H1 (cell line): ENCODE measurements at regions not wholly inside any gene's neighbourhood (a gene's known extent, or its start where the extent isn't known, plus 50 kb on each side); places are given as distances from the start of the nearest gene placed in this dataset.

Experiments
- CBX8 ChIP-seq: fragments of 300-800, 300-1000 bp; sonication (generic); IDR thresholded peaks from 2 replicates; pipeline ENCODE4 v1.7.1; 2016; ENCODE audit warnings: low read depth, low read length, borderline replicate concordance
- CEBPB ChIP-seq: IDR thresholded peaks from 2 replicates; pipeline ENCODE4 v1.6.1; 2012; ENCODE audit warnings: low read depth, low read length
- CTCF ChIP-seq, 3 experiments: IDR thresholded peaks; 1 replicate in 2 of 3; 2 replicates in 1 of 3; pipeline versions ENCODE4 v1.5.1 to v1.6.1; 2011; ENCODE audit warnings: low read length in 3 of 3, mild to moderate bottlenecking in 3 of 3, inconsistent platforms in 2 of 3, low read depth in 1 of 3, moderate library complexity in 1 of 3; ENCODE audit not compliant: insufficient read depth in 1 of 3; ENCODE audit errors: control extremely low read depth in 1 of 3
- EP300 ChIP-seq, 2 experiments: IDR thresholded peaks; 1 replicate in 1 of 2; 2 replicates in 1 of 2; pipeline ENCODE4 v1.6.1; 2011 to 2012; ENCODE audit warnings: low read depth in 2 of 2, low read length in 2 of 2, mild to moderate bottlenecking in 2 of 2, borderline replicate concordance in 1 of 2, inconsistent platforms in 1 of 2, moderate library complexity in 1 of 2
- EZH2 ChIP-seq: fragments of 200-600 bp; sonication (generic); IDR thresholded peaks from 2 replicates; pipeline ENCODE4 v1.7.1; 2012; ENCODE audit warnings: low read depth, mild to moderate bottlenecking, moderate library complexity, low read length, inconsistent platforms; ENCODE audit not compliant: severe bottlenecking
- JUN ChIP-seq: IDR thresholded peaks from 2 replicates; pipeline ENCODE4 v1.6.1; 2011; ENCODE audit warnings: low read depth, mild to moderate bottlenecking, improper control_type of control experiment, low read length
- POLR2A ChIP-seq, 2 experiments: IDR thresholded peaks; 1 replicate in 1 of 2; 2 replicates in 1 of 2; pipeline ENCODE4 v1.6.1; 2011; ENCODE audit warnings: low read depth in 2 of 2, low read length in 2 of 2, mild to moderate bottlenecking in 2 of 2; ENCODE audit errors: control extremely low read depth in 1 of 2
- POLR2AphosphoS5 ChIP-seq: IDR thresholded peaks from 2 replicates; pipeline ENCODE4 v1.6.1; 2011; ENCODE audit warnings: low read depth, low read length
- RFX5 ChIP-seq: IDR thresholded peaks from 2 replicates; pipeline ENCODE4 v1.6.1; 2011; ENCODE audit warnings: low read depth, low read length, improper control_type of control experiment, borderline replicate concordance
- SIRT6 ChIP-seq: IDR thresholded peaks from one replicate; pipeline ENCODE4 v1.7.1; 2012; ENCODE audit warnings: low read length, inconsistent platforms
- SUZ12 ChIP-seq: fragments of 200-600 bp; sonication (generic); IDR thresholded peaks from 2 replicates; pipeline ENCODE4 v1.6.1; 2012; ENCODE audit warnings: mild to moderate bottlenecking, inconsistent platforms, low read length, moderate library complexity, mixed read lengths

- TF ChIP-seq CTCF (IDR thresholded peaks at IDR 0.05; ENCODE audit: control extremely low read depth in 1 of 3, insufficient read depth in 1 of 3, low read depth in 1 of 3, low read length in 3 of 3) (no peak), CBX8 (no peak), POLR2A (IDR thresholded peaks at IDR 0.05; ENCODE audit: control extremely low read depth in 1 of 2, low read depth in 2 of 2, low read length in 2 of 2) (no peak), SUZ12 (no peak), EZH2 (no peak), EP300 (IDR thresholded peaks at IDR 0.05; ENCODE audit: borderline replicate concordance in 1 of 2, low read depth in 2 of 2, low read length in 2 of 2) (no peak), SIRT6 (no peak), JUN (no peak), POLR2AphosphoS5 (no peak), CEBPB (no peak), RFX5 (no peak)
Measured at GRCh38 chrX:22737541-22737940, 262.2 kb upstream of the DDX53 start.
